BJ (cell line): ENCODE measurements at regions not wholly inside any gene's neighbourhood (a gene's known extent, or its start where the extent isn't known, plus 50 kb on each side); places are given as distances from the start of the nearest gene placed in this dataset.
"Not testable (repeated sequence)": the region's sequence is repeated elsewhere in the genome, so short reads cannot be mapped to it uniquely, and the experiment has no call there.

Experiments
- CTCF ChIA-PET: fragments of 350-600 bp; formaldehyde crosslinking; extraction: SDS; loops from one replicate; lab custom pipeline; 2021; ENCODE audit warnings: antibody characterized with exemption, inconsistent platforms; lab: Yijun Ruan, JAX
- POLR2A ChIA-PET: fragments of 300-600 bp; sonication (Branson Sonifier 250); formaldehyde crosslinking; extraction: SDS; loops from one replicate; lab custom pipeline; 2021; ENCODE audit warnings: antibody characterized with exemption; lab: Charles Lee
- DNase-seq: peaks from one replicate; pipeline ENCODE4 v3.0.0-alpha.2; 2011; ENCODE audit warnings: low read depth
- H3K27me3 ChIP-seq: 2 replicates; pipeline ENCODE4 v1.6.0; 2011; ENCODE audit warnings: low read length; ENCODE audit not compliant: control insufficient read depth, insufficient read depth
- H3K36me3 ChIP-seq: 2 replicates; pipeline ENCODE4 v1.5.1; 2011; ENCODE audit warnings: low read length; ENCODE audit not compliant: control insufficient read depth, insufficient read depth
- H3K4me3 ChIP-seq: 2 replicates; pipeline ENCODE4 v1.5.1; 2011; ENCODE audit warnings: low read depth, mild to moderate bottlenecking, control low read depth, low read length
- TF ChIP-seq, protein P1 (sequence below): IDR thresholded peaks from 2 replicates; pipeline ENCODE4 v1.5.1; 2011; ENCODE audit warnings: low read depth, mild to moderate bottlenecking, control low read depth, inconsistent platforms, low read length, moderate library complexity; ENCODE audit not compliant: insufficient read depth

DNA sequence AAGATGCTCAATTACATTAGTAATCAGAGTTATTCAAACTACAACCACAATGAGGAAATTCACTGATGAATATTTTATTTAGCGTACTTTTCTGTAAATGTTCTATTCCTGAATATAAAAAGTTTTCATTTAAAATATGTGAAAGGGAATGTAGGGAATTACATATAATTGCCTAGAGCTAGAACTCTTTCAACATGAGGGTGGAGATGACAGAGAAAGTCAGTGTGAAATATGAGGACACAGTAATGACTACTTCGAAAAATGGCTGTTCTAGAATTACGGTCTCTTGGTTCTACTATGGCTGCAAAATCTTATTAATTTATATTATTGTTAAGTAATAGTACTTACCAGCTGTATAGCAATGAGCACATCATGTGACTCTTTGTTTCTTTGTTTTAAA, 1647.4 kb upstream of the PIK3C3 start:
- no peaks in the 10 kb centered on the region for H3K36me3 ChIP-seq
- H3K27me3 ChIP-seq = no peaks in the 10 kb centered on the region
- ChIA-PET CTCF (no interaction called here), POLR2A (no interaction called here)
- no peak for DNase-seq
- no peak overlapping the region for H3K4me3 ChIP-seq
- TF ChIP-seq, protein P1, sequence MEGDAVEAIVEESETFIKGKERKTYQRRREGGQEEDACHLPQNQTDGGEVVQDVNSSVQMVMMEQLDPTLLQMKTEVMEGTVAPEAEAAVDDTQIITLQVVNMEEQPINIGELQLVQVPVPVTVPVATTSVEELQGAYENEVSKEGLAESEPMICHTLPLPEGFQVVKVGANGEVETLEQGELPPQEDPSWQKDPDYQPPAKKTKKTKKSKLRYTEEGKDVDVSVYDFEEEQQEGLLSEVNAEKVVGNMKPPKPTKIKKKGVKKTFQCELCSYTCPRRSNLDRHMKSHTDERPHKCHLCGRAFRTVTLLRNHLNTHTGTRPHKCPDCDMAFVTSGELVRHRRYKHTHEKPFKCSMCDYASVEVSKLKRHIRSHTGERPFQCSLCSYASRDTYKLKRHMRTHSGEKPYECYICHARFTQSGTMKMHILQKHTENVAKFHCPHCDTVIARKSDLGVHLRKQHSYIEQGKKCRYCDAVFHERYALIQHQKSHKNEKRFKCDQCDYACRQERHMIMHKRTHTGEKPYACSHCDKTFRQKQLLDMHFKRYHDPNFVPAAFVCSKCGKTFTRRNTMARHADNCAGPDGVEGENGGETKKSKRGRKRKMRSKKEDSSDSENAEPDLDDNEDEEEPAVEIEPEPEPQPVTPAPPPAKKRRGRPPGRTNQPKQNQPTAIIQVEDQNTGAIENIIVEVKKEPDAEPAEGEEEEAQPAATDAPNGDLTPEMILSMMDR = no peak

DNA sequence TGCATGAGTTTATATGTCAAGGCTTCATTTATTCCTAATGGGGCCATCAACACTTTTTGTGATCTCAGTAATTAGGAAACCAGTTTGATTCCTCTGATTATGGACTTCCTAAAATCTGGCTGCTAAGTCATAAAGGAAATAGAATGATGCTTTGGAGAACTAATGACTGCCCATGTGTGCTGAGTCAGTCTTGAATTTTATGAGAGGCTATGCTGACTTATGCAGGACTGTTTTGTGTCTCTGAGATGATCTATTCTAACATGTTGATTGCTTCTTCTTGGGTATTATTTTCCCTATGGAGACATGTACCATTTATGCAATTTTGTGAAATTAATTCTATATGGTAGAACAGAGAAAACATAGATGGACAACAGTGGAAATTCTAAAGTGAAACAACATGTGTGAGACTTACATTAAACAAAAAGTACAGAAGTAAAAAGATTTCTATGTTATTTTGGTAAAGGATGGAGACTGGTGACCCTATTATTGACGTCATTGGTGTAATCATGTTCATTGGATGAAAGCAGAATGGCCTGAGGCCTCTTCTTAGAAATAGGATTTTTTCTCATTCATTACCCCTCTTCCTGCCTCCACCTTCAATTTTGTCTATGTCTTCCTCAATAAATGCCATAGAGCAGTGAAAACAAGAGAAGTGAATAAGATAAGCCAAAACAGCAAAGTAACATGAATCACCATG, 1658.2 kb upstream of the PIK3C3 start:
- DNase-seq = no peak
- H3K27me3 ChIP-seq = no peaks in the 10 kb centered on the region
- TF ChIP-seq, protein P1 = no peak
- POLR2A ChIA-PET = no interaction called here
- no peaks in the 10 kb centered on the region for H3K36me3 ChIP-seq
- CTCF ChIA-PET = no interaction called here
- no peak overlapping the region for H3K4me3 ChIP-seq

GRCh38 chr18:40292985-40293710, 1661.9 kb upstream of the PIK3C3 start:
- ChIA-PET CTCF (interaction anchor here (0.6 kb wide), 2 partner anchors 1132 to 1437 kb away, joined by 3 to 6 read pairs; no protein-coding TSS in a partner anchor), POLR2A (no interaction called here)
- H3K27me3 ChIP-seq = no peaks in the 10 kb centered on the region
- no peak for DNase-seq
- TF ChIP-seq, protein P1 = no peak
- no peaks in the 10 kb centered on the region for H3K36me3 ChIP-seq
- no peak overlapping the region for H3K4me3 ChIP-seq

DNA sequence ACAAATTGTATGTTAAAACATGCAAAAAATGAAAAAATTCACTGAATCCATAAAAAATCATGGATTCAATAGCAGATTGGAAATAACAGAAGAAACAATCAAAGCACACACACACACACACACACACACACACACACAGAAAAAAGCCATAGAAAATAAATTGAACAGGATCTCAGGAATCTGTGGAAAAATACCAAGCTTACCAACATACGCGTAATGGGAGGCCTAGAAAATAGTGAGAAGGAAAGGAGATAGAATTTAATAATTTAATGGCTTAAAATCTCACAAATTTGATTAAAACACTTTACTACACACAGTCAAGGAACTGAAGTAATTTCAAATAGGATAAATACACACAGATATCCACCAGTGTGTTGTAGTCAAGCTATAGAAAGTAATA, 1671.5 kb upstream of the PIK3C3 start:
- no peak for DNase-seq
- POLR2A ChIA-PET = no interaction called here
- Histone ChIP-seq H3K36me3 (no peaks in the 10 kb centered on the region), H3K27me3 (no peaks in the 10 kb centered on the region), H3K4me3 (no peak overlapping the region)
- TF ChIP-seq, protein P1 = no peak
- CTCF ChIA-PET = no interaction called here

GRCh38 chr18:40281356-40281755, 1673.7 kb upstream of the PIK3C3 start:
- H3K36me3 ChIP-seq, H3K4me3 ChIP-seq, DNase-seq, CTCF ChIA-PET, H3K27me3 ChIP-seq, POLR2A ChIA-PET: not testable (repeated sequence)
